Natural killer cell (primary cell): ENCODE measurements at regions not wholly inside any gene's neighbourhood (a gene's known extent, or its start where the extent isn't known, plus 50 kb on each side); places are given as distances from the start of the nearest gene placed in this dataset.

Experiments
- ATAC-seq, 3 donors: fragments of 150-1000 bp in 2 of 3; fragments of 200-7000 bp in 1 of 3; cut with Tn5 transposase; 1 replicate in 1 of 3; 2 replicates in 2 of 3; pipeline ENCODE4 v1.10.0; 2021; ENCODE audit warnings: mild to moderate bottlenecking in 2 of 3, moderate library complexity in 2 of 3
- DNase-seq, 2 donors: peaks; one replicate each; pipeline versions ENCODE4 v3.0.0 to v3.0.0-alpha.2; 2013 to 2021; ENCODE audit warnings: mixed read lengths in 1 of 2
- H3K27ac ChIP-seq: one replicate; pipeline ENCODE4 v1.5.1; 2013; ENCODE audit warnings: mild to moderate bottlenecking, low read length
- H3K27me3 ChIP-seq: one replicate; pipeline ENCODE4 v1.6.1; 2013; ENCODE audit warnings: low read length; ENCODE audit not compliant: control insufficient read depth, insufficient read depth
- H3K36me3 ChIP-seq: one replicate; pipeline ENCODE4 v1.6.1; 2013; ENCODE audit warnings: low read length; ENCODE audit not compliant: control insufficient read depth, insufficient read depth
- H3K4me1 ChIP-seq: one replicate; pipeline ENCODE4 v1.6.1; 2013; ENCODE audit warnings: low read length; ENCODE audit not compliant: control insufficient read depth, insufficient read depth
- H3K4me3 ChIP-seq: one replicate; pipeline ENCODE4 v1.5.1; 2013; ENCODE audit warnings: low read length
- H3K9me3 ChIP-seq: one replicate; pipeline ENCODE4 v1.6.1; 2013; ENCODE audit warnings: low read length; ENCODE audit not compliant: control insufficient read depth, insufficient read depth
- H3K27ac Mint-ChIP-seq, 2 donors: one replicate each; pipeline ENCODE4 v1.8.0; 2022; ENCODE audit warnings: mild to moderate bottlenecking in 2 of 2, mixed read lengths in 2 of 2, moderate library complexity in 1 of 2
- H3K27me3 Mint-ChIP-seq, 2 donors: one replicate each; pipeline ENCODE4 v1.8.0; 2022; ENCODE audit warnings: low read depth in 2 of 2, mixed read lengths in 2 of 2
- H3K36me3 Mint-ChIP-seq: one replicate; pipeline ENCODE4 v1.8.0; 2022; ENCODE audit warnings: mixed read lengths
- H3K4me1 Mint-ChIP-seq, 2 donors: one replicate each; pipeline ENCODE4 v1.8.0; 2022; ENCODE audit warnings: mixed read lengths in 2 of 2
- H3K4me3 Mint-ChIP-seq: one replicate; pipeline ENCODE4 v1.8.0; 2022; ENCODE audit warnings: mild to moderate bottlenecking, moderate library complexity, mixed read lengths
- H3K9me3 Mint-ChIP-seq, 2 donors: one replicate each; pipeline ENCODE4 v1.8.0; 2022; ENCODE audit warnings: mixed read lengths in 2 of 2
- CTCF ChIP-seq: fragments of 200-600 bp; IDR thresholded peaks from one replicate; pipeline ENCODE4 v1.8.0; 2022; ENCODE audit warnings: antibody characterized with exemption
- WGBS: methylation state at CpG from one replicate; pipeline ENCODE4 v1.1.7; 2013; ENCODE audit warnings: missing lambda C conversion rate; ENCODE audit not compliant: insufficient coverage; 5-methylcytosine and 5-hydroxymethylcytosine counted together
- intact Hi-C: fragments of 100-400 bp; cut with micrococcal nuclease; formaldehyde crosslinking; loops from one replicate; pipeline ENCODE4 v1.14.2; 2022

- DNase-seq (no peak), ATAC-seq (no peak)
- H3K36me3 Mint-ChIP-seq, result peaks cover 6% of the 10 kb centered on the region
- no peak overlapping the region for H3K27ac ChIP-seq
- no peak overlapping the region for H3K4me3 Mint-ChIP-seq
- intact Hi-C loops, result no loop called here
- H3K9me3 Mint-ChIP-seq, result peaks cover 3 to 6% of the 10 kb centered on the region in 2 donors
- no peaks in the 10 kb centered on the region for H3K36me3 ChIP-seq
- H3K4me3 ChIP-seq, result no peak overlapping the region
- H3K4me1 Mint-ChIP-seq, result no peaks in the 10 kb centered on the region
- H3K4me1 ChIP-seq, result no peaks in the 10 kb centered on the region
- H3K27me3 Mint-ChIP-seq, result no peaks in the 10 kb centered on the region
- TF ChIP-seq CTCF, result no peak
- H3K9me3 ChIP-seq, result no peaks in the 10 kb centered on the region
- WGBS, result 54% methylated on average over 4 of the region's 4 CpGs
- no peak overlapping the region for H3K27ac Mint-ChIP-seq
- H3K27me3 ChIP-seq, result no peaks in the 10 kb centered on the region
Measured at GRCh38 chr13:38538422-38538821, 148.5 kb upstream of the FREM2 start.

GRCh38 chr13:38539632-38540031, 147.2 kb upstream of the FREM2 start:
- ATAC-seq (no peak), DNase-seq (no peak)
- TF ChIP-seq CTCF, result no peak
- Mint-ChIP-seq H3K4me1 (no peaks in the 10 kb centered on the region), H3K27ac (no peak overlapping the region), H3K36me3 (peaks cover 6% of the 10 kb centered on the region), H3K4me3 (no peak overlapping the region), H3K27me3 (no peaks in the 10 kb centered on the region), H3K9me3 (peaks cover 3 to 6% of the 10 kb centered on the region in 2 donors)
- intact Hi-C loops, result no loop called here
- H3K4me1 ChIP-seq, result no peaks in the 10 kb centered on the region
- H3K27me3 ChIP-seq, result no peaks in the 10 kb centered on the region
- no peaks in the 10 kb centered on the region for H3K36me3 ChIP-seq
- no peak overlapping the region for H3K27ac ChIP-seq
- H3K4me3 ChIP-seq, result no peak overlapping the region
- WGBS, result 87% methylated on average over 2 of the region's 2 CpGs
- no peaks in the 10 kb centered on the region for H3K9me3 ChIP-seq

- H3K4me3 ChIP-seq, result no peak overlapping the region
- H3K27ac ChIP-seq, result no peak overlapping the region
- Mint-ChIP-seq H3K27ac (no peak overlapping the region), H3K36me3 (no peaks in the 10 kb centered on the region), H3K4me3 (no peak overlapping the region), H3K9me3 (peaks cover 0 to 2% of the 10 kb centered on the region in 2 donors), H3K4me1 (no peaks in the 10 kb centered on the region), H3K27me3 (no peaks in the 10 kb centered on the region)
- H3K4me1 ChIP-seq, result no peaks in the 10 kb centered on the region
- intact Hi-C loops, result no loop called here
- TF ChIP-seq CTCF, result no peak
- ATAC-seq (no peak), DNase-seq (no peak)
- no peaks in the 10 kb centered on the region for H3K27me3 ChIP-seq
- no peaks in the 10 kb centered on the region for H3K9me3 ChIP-seq
- 54% methylated on average over 3 of the region's 3 CpGs for WGBS
- no peaks in the 10 kb centered on the region for H3K36me3 ChIP-seq
Measured at GRCh38 chr13:38542601-38543000, 144.3 kb upstream of the FREM2 start.

GRCh38 chr13:38543561-38543960, 143.3 kb upstream of the FREM2 start:
- H3K27ac ChIP-seq, result no peak overlapping the region
- no peak for ATAC-seq
- no peak for TF ChIP-seq CTCF
- H3K9me3 ChIP-seq, result no peaks in the 10 kb centered on the region
- Mint-ChIP-seq H3K4me1 (no peaks in the 10 kb centered on the region), H3K9me3 (peaks cover 0 to 5% of the 10 kb centered on the region in 2 donors), H3K27ac (no peak overlapping the region), H3K4me3 (no peak overlapping the region), H3K27me3 (no peaks in the 10 kb centered on the region), H3K36me3 (no peaks in the 10 kb centered on the region)
- no peak for DNase-seq
- no peaks in the 10 kb centered on the region for H3K36me3 ChIP-seq
- H3K27me3 ChIP-seq, result no peaks in the 10 kb centered on the region
- H3K4me3 ChIP-seq, result no peak overlapping the region
- no peaks in the 10 kb centered on the region for H3K4me1 ChIP-seq
- intact Hi-C loops, result no loop called here
- WGBS, result 85% methylated on average over 2 of the region's 4 CpGs
